ENCODE measurements at regions not wholly inside any gene's neighbourhood (a gene's known extent, or its start where the extent isn't known, plus 50 kb on each side); places are given as distances from the start of the nearest gene placed in this dataset.

DNA sequence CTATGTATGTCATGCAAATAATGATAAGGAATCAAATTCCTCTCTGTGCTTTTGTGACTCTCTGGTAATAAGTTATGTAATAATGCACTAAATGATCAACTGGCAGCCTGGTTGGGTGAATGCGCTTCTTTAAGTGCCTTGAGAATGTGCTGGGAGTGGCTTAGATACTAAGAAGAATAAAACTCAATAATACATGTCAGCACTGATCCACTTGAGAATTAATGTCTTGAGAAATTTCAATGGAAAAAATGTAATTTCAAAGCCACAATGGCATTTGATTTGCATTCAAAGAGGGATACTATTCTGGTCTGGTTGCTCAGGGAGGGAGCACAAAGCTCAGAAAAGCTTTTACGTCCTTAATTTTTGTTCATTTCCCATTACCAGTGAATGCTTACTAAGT is 137.7 kb upstream of the MMADHC start:
- TF ChIP-seq POLR2A (IDR thresholded peaks at IDR 0.05; ENCODE audit: low read depth, low read length) (no peak), TAF1 (IDR thresholded peaks at IDR 0.05; ENCODE audit: borderline replicate concordance, low read depth, low read length) (no peak), POLR2AphosphoS5 (IDR thresholded peaks at IDR 0.05; ENCODE audit: low read depth, low read length) (no peak)
